ENCODE measurements at regions not wholly inside any gene's neighbourhood (a gene's known extent, or its start where the extent isn't known, plus 50 kb on each side); places are given as distances from the start of the nearest gene placed in this dataset.

- no peak overlapping the region for H3K4me3 ChIP-seq (ENCODE audit: low read depth, low read length)
- no peak for TF ChIP-seq CTCF (IDR thresholded peaks at IDR 0.05; ENCODE audit: borderline replicate concordance, insufficient read depth, low read depth, low read length)
Observed at GRCh38 chr5:114648940-114649339, 287.1 kb downstream of the KCNN2 start.

DNA sequence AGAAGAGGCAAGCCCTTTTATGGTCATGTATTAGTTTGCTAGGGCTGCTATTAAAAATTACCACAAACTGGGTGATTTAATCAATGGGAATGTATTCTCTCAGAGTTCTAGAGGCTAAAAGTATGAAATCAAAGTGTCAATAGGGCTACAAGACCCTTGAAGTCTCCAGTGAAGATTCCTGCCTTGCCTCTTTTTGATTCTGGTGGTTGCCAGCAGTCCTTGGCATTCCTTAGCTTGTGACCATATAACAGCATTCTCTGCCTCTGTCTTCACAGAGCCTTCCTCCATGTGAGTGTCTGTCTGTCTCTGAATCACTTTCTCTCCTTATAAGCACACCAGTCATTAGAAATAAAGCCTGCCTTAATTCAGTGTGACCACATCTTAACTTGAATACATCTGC, 282.7 kb downstream of the KCNN2 start:
- TF ChIP-seq CTCF (IDR thresholded peaks at IDR 0.05; ENCODE audit: borderline replicate concordance, insufficient read depth, low read depth, low read length) = no peak

DNA sequence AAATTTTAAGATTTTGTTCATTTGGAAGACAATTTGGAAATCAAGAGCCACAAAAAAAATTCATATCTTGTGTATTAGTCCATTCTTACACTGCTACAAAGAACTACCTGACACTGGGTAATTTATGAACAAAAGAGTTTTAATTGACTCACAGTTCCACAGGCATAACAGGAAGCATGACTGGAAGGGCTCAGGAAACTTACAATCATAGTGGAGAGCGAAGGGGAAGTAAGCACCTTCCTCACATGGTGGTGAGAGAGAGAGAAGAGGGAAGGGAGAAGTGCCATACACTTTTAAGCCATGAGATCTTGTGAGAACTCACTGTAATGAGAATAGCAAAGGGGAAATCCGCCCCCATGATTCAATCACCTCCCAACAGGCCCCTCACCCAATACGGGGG, 274.4 kb downstream of the KCNN2 start:
- H3K4me3 ChIP-seq (ENCODE audit: low read depth, low read length) = no peak overlapping the region
- TF ChIP-seq CTCF (IDR thresholded peaks at IDR 0.05; ENCODE audit: borderline replicate concordance, insufficient read depth, low read depth, low read length) = no peak

More for the DNA sequence above, 282.7 kb downstream of the KCNN2 start:
- H3K4me3 ChIP-seq (ENCODE audit: low read depth, low read length) = no peak overlapping the region

- no peak overlapping the region for H3K4me3 ChIP-seq (ENCODE audit: low read depth, low read length)
- TF ChIP-seq CTCF (IDR thresholded peaks at IDR 0.05; ENCODE audit: borderline replicate concordance, insufficient read depth, low read depth, low read length) = no peak
Observed at GRCh38 chr5:114634967-114635901, 273.4 kb downstream of the KCNN2 start.

- H3K4me3 ChIP-seq (ENCODE audit: low read depth, low read length) = no peak overlapping the region
- no peak for TF ChIP-seq CTCF (IDR thresholded peaks at IDR 0.05; ENCODE audit: borderline replicate concordance, insufficient read depth, low read depth, low read length)
Observed at GRCh38 chr5:114634517-114634916, 272.6 kb downstream of the KCNN2 start.

- no peak overlapping the region for H3K4me3 ChIP-seq (ENCODE audit: low read depth, low read length)
- TF ChIP-seq CTCF (IDR thresholded peaks at IDR 0.05; ENCODE audit: borderline replicate concordance, insufficient read depth, low read depth, low read length) = no peak
Observed at GRCh38 chr5:114612406-114612805, 250.5 kb downstream of the KCNN2 start.

DNA sequence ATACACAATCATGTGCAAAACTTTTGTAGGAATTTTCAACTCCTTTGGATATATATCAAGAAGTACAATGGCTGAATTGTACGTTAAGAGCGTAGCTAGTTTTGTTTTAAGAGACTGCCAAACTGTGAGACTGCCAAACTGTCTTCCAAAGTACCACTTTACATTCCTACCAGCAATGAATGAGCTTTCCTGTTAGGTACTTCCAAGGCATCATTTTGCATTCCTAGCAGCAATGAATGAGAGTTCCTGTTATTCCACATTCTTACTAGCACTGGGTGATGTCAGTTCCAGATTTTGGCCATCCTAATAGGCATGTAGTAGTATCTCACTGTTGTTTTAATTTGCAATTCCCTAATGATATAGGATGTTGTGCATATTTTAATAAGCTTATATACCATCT, 219.3 kb downstream of the KCNN2 start:
- no peak for TF ChIP-seq CTCF (IDR thresholded peaks at IDR 0.05; ENCODE audit: borderline replicate concordance, insufficient read depth, low read depth, low read length)
- no peak overlapping the region for H3K4me3 ChIP-seq (ENCODE audit: low read depth, low read length)
